Esophagus squamous epithelium (tissue), 5 donors: ENCODE measurements at regions not wholly inside any gene's neighbourhood (a gene's known extent, or its start where the extent isn't known, plus 50 kb on each side); places are given as distances from the start of the nearest gene placed in this dataset.

Experiments used
- DNase-seq: peaks from one replicate; lab custom pipeline; 2025; lab: John Stamatoyannopoulos, UW
- H3K27ac ChIP-seq, 4 donors: fragments of 200-600 bp; sonication (generic); one replicate each; pipeline ENCODE4 v1.5.1; 2016 to 2019; ENCODE audit warnings: mild to moderate bottlenecking in 1 of 4
- H3K27me3 ChIP-seq, 4 donors: fragments of 200-600 bp; sonication (generic); 1 replicate in 3 of 4; 2 replicates in 1 of 4; pipeline versions ENCODE4 v1.5.1 to v1.6.0; 2017 to 2021; ENCODE audit warnings: antibody characterized with exemption in 1 of 4
- H3K36me3 ChIP-seq, 3 donors: fragments of 200-600 bp; sonication (generic); one replicate each; pipeline ENCODE4 v1.5.1; 2016 to 2019
- H3K4me1 ChIP-seq, 3 donors: fragments of 200-600 bp; sonication (generic); one replicate each; pipeline ENCODE4 v1.5.1; 2017 to 2019
- H3K4me3 ChIP-seq, 4 donors: fragments of 200-600 bp; sonication (generic); 1 replicate in 3 of 4; 2 replicates in 1 of 4; pipeline ENCODE4 v1.5.1; 2016 to 2019; ENCODE audit warnings: mild to moderate bottlenecking in 2 of 4, moderate library complexity in 1 of 4
- H3K9me3 ChIP-seq, 3 donors: fragments of 200-600 bp; sonication (generic); one replicate each; pipeline ENCODE4 v1.5.1; 2016 to 2019
- CTCF ChIP-seq, 6 experiments: fragments of 450-650 bp in 4 of 6; fragments of 200-600 bp in 2 of 6; sonication (generic) in 2 of 6; IDR thresholded peaks; one replicate each; pipeline ENCODE4 v1.5.1; 2016 to 2019; ENCODE audit warnings: antibody characterized with exemption in 6 of 6, mild to moderate bottlenecking in 4 of 6, moderate library complexity in 4 of 6
- POLR2A ChIP-seq, 4 donors: fragments of 450-650 bp; IDR thresholded peaks; one replicate each; pipeline ENCODE4 v1.6.1; 2017; ENCODE audit warnings: antibody characterized with exemption in 4 of 4, mild to moderate bottlenecking in 4 of 4, moderate library complexity in 3 of 4
- WGBS, 2 donors: methylation state at CpG; one replicate each; pipeline ENCODE4 v1.1.5; 2018; 5-methylcytosine and 5-hydroxymethylcytosine counted together
- intact Hi-C: fragments of 100-400 bp; cut with DNase I; formaldehyde crosslinking; loops from one replicate; pipeline ENCODE4 v1.15.0; 2022
- donor health status: DM: yes; HTN: yes; CAD: no.

GRCh38 chr7:36790311-36790787, 66.1 kb upstream of the AOAH start:
- DNase-seq = no peak
- Histone ChIP-seq H3K27ac (no peak overlapping the region), H3K27me3 (no peaks in the 10 kb centered on the region), H3K36me3 (no peaks in the 10 kb centered on the region), H3K4me3 (no peak overlapping the region), H3K4me1 (peaks cover 2 to 18% (median 12%) of the 10 kb centered on the region in 3 donors), H3K9me3 (no peaks in the 10 kb centered on the region)
- 78 to 81% methylated on average over 10 of the region's 10 CpGs for WGBS, 2 donors
- TF ChIP-seq CTCF (IDR thresholded peaks at IDR 0.05) (no peak), POLR2A (IDR thresholded peaks at IDR 0.05) (no peak)
- intact Hi-C loops = no loop called here

DNA sequence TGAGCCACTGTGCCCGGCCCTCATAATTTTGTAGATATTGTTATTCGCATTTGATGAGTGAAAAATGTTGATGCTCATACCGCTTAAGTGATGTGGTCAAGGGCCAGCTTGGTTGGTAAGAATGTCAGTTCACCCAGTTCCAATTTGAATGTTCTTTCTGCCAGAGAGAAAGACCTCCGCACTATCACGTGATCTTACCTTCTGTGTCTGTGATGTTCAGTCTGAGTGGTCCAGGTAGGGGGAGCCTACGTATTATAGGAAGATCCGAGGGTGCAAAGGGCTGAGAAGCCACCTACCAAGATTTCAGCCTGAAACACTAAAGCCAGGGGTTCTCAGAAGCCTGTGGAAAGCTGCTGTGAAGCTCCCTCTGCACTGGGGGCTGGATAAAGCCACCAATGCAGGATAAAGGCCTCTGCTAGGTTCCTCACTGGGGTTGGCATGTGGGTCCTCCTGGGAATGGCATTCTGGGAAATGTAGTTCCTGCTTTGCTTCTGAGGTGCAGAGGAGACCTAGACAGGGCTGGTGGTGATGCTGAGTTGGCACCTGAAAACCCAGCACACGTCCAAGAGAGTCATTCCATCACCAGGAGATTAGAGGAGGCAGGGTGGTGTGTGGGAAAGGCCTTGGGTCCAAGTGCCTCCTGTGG, 64.7 kb upstream of the AOAH start:
- peaks cover 10 to 22% (median 11%) of the 10 kb centered on the region in 3 donors for H3K4me1 ChIP-seq
- H3K27ac ChIP-seq = peak overlapping the region in 2 of 4 donors; percentile 19 to 62
- WGBS, 2 donors = 82 to 93% methylated on average over 8 of the region's 8 CpGs
- intact Hi-C loops = no loop called here
- TF ChIP-seq CTCF (IDR thresholded peaks at IDR 0.05) = no peak
- H3K4me3 ChIP-seq = no peak overlapping the region
- no peaks in the 10 kb centered on the region for H3K9me3 ChIP-seq
- no peaks in the 10 kb centered on the region for H3K36me3 ChIP-seq
- no peaks in the 10 kb centered on the region for H3K27me3 ChIP-seq
- DNase-seq = no peak

DNA sequence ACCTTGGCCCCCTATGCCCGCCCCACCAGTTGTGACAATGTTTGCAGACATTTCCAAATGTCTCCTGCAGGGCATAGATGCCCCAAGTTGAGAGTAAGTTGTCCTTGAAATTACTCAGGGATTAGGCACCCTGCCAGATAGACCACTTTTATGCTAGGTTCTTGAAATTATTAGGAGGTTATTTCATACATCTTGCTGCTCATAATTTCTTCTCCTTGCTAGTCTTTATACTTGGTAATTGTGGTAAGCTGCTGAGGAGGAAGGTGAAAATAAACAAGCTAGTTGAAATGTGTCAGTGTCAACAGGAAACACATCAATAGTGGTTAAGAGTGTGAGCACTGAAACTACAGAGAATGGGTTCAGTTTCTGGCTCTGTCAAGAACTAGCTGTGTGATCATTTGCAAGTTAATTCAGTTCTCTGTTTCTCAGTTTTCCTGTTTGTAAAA, 63.7 kb upstream of the AOAH start:
- Histone ChIP-seq H3K9me3 (no peaks in the 10 kb centered on the region), H3K4me1 (peaks cover 10 to 22% (median 11%) of the 10 kb centered on the region in 3 donors), H3K27me3 (no peaks in the 10 kb centered on the region), H3K27ac (peak overlapping the region in 1 of 4 donors; percentile 56), H3K36me3 (no peaks in the 10 kb centered on the region), H3K4me3 (no peak overlapping the region)
- no peak for DNase-seq
- intact Hi-C loops = no loop called here
- TF ChIP-seq POLR2A (IDR thresholded peaks at IDR 0.05) (no peak), CTCF (IDR thresholded peaks at IDR 0.05) (no peak)
- 82 to 90% methylated on average over 1 of the region's 1 CpG for WGBS, 2 donors

- Histone ChIP-seq H3K27me3 (no peaks in the 10 kb centered on the region), H3K4me1 (peaks cover 10 to 22% (median 11%) of the 10 kb centered on the region in 3 donors), H3K9me3 (no peaks in the 10 kb centered on the region), H3K36me3 (no peaks in the 10 kb centered on the region), H3K4me3 (no peak overlapping the region), H3K27ac (peak overlapping the region; percentile 43 to 82 (median 72))
- DNase-seq = no peak
- TF ChIP-seq POLR2A (IDR thresholded peaks at IDR 0.05) = no peak
- TF ChIP-seq CTCF (IDR thresholded peaks at IDR 0.05) = no peak
- intact Hi-C loops = no loop called here
- WGBS, 2 donors = 38 to 54% methylated on average over 13 of the region's 13 CpGs
Observed at GRCh38 chr7:36784991-36785940, 61.0 kb upstream of the AOAH start.
